ENCODE measurements at regions not wholly inside any gene's neighbourhood (a gene's known extent, or its start where the extent isn't known, plus 50 kb on each side); places are given as distances from the start of the nearest gene placed in this dataset.

DNA sequence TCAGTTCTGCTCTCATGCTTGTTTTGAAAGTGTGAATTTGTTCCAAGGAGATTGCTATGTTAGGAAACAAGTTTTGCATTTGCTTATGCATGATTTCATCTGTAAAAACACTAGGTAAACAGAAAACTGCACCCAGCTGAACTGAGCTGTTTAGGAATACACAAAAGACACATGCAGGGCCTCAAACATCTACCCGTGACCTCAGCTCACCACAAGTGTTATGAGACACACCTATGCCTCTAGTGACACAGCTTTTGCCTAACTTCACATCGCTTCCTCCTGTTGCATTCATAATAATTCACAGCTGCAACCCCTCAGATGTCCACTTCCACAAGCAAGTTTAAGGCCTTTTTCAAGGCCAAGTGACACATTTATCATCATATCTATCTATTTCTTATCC, 98.0 kb upstream of the SLC24A3 start:
- H3K4me1 ChIP-seq (ENCODE audit: control insufficient read depth, insufficient read depth, low read length) = no peaks in the 10 kb centered on the region
- no peak for DNase-seq (ENCODE audit: low read depth in 4 of 6, low spot score in 6 of 6)
- 80% methylated on average over 2 of the region's 2 CpGs for WGBS (ENCODE audit: insufficient coverage)
- H3K27ac ChIP-seq (ENCODE audit: low read depth, low read length) = no peak overlapping the region
- H3K36me3 ChIP-seq (ENCODE audit: control insufficient read depth, insufficient read depth, low read length) = no peaks in the 10 kb centered on the region
- H3K9me3 ChIP-seq (ENCODE audit: control insufficient read depth, insufficient read depth, low read length) = no peaks in the 10 kb centered on the region
- no peak overlapping the region for H3K4me3 ChIP-seq (ENCODE audit: low read depth, low read length)
- H3K27me3 ChIP-seq (ENCODE audit: control insufficient read depth, insufficient read depth, low read length) = no peaks in the 10 kb centered on the region

DNA sequence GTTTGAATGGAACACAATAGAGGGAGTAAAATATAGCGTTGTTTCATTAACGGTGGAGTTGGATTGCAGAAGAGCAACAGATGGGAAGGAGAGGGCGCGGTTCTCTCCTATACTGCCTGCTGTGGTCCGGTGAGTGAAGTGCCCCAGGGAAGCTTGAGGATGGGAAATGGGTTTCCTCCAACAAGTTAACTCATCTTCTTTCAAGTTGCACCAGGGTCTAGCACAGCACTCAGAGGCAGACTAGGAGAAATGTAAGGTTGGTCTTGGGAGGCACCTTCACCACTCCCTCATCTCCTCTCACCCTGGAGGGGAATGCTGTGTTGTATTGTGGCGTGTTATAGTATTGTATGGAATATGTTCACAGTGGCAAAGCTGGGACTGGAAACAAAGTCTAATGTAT, 96.9 kb upstream of the SLC24A3 start:
- no peaks in the 10 kb centered on the region for H3K4me1 ChIP-seq (ENCODE audit: control insufficient read depth, insufficient read depth, low read length)
- no peaks in the 10 kb centered on the region for H3K36me3 ChIP-seq (ENCODE audit: control insufficient read depth, insufficient read depth, low read length)
- DNase-seq (ENCODE audit: low read depth in 4 of 6, low spot score in 6 of 6) = no peak
- no peaks in the 10 kb centered on the region for H3K27me3 ChIP-seq (ENCODE audit: control insufficient read depth, insufficient read depth, low read length)
- no peak overlapping the region for H3K27ac ChIP-seq (ENCODE audit: low read depth, low read length)
- H3K4me3 ChIP-seq (ENCODE audit: low read depth, low read length) = no peak overlapping the region
- no peaks in the 10 kb centered on the region for H3K9me3 ChIP-seq (ENCODE audit: control insufficient read depth, insufficient read depth, low read length)
- 90% methylated on average over 4 of the region's 6 CpGs for WGBS (ENCODE audit: insufficient coverage)

DNA sequence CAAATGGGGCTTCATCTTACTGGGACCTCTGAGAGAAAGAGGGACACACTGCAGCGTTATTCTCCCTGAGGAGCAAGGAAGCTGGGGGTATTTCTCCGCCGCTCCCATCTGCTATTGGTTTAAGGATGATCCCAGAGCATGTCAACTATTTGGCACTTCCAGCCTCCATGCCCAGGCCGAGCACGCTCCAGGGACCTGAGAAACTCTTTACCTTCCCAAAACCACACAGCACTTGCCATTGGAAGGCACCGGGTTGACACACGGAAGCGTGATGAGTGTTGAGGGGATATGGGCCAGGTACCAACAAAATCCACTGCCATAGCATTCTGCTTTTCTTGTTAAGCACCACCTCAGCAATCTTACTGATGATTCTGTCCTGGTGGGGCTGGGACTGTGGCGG, 92.4 kb upstream of the SLC24A3 start:
- no peak for DNase-seq (ENCODE audit: low read depth in 4 of 6, low spot score in 6 of 6)
- Histone ChIP-seq H3K4me1 (ENCODE audit: control insufficient read depth, insufficient read depth, low read length) (no peaks in the 10 kb centered on the region), H3K36me3 (ENCODE audit: control insufficient read depth, insufficient read depth, low read length) (no peaks in the 10 kb centered on the region), H3K27ac (ENCODE audit: low read depth, low read length) (no peak overlapping the region), H3K9me3 (ENCODE audit: control insufficient read depth, insufficient read depth, low read length) (no peaks in the 10 kb centered on the region), H3K4me3 (ENCODE audit: low read depth, low read length) (no peak overlapping the region), H3K27me3 (ENCODE audit: control insufficient read depth, insufficient read depth, low read length) (no peaks in the 10 kb centered on the region)
- 93% methylated on average over 3 of the region's 9 CpGs for WGBS (ENCODE audit: insufficient coverage)

DNA sequence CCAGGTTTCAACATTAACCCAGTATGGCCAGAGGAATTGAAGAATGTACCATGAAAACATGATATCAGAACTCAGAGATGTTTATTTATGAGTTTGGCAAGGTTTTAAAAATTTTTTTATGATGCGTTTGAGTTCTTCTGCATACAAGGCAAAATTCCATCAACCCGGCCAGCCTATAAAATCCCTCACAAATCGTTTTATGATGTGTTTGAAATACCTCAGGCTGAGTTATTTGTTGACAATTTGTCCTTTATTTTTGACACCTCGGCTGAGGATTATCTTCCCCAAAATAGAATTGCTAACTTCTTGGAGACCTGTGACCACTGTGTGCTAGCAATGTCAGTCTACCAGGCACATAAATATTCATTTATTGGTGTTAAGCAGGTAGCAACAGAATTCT, 91.9 kb upstream of the SLC24A3 start:
- no peak overlapping the region for H3K27ac ChIP-seq (ENCODE audit: low read depth, low read length)
- WGBS (ENCODE audit: insufficient coverage) = no CpG with 5 or more reads among the region's 4 CpGs

DNA sequence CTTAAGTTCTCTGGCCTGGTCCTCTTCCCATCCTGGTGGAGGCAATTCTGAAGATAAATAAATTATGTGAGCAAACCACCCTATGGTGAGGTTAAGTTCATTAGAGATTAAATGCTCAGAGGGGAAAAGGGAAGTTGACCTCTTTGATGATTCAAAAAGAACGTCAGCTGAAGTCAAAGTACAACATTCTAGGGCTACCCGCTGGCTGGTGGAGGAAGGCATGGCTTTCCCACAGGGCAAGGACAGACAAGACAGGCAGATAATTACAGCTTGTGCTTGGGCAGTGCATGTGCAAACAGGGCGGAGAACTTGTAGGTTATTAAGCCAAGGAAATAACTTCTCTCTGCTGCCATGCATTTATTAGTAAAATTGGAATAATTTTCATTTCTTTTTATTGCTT, 91.0 kb upstream of the SLC24A3 start:
- Histone ChIP-seq H3K27me3 (ENCODE audit: control insufficient read depth, insufficient read depth, low read length) (no peaks in the 10 kb centered on the region), H3K4me1 (ENCODE audit: control insufficient read depth, insufficient read depth, low read length) (no peaks in the 10 kb centered on the region), H3K4me3 (ENCODE audit: low read depth, low read length) (no peak overlapping the region), H3K36me3 (ENCODE audit: control insufficient read depth, insufficient read depth, low read length) (no peaks in the 10 kb centered on the region), H3K9me3 (ENCODE audit: control insufficient read depth, insufficient read depth, low read length) (no peaks in the 10 kb centered on the region), H3K27ac (ENCODE audit: low read depth, low read length) (no peak overlapping the region)
- DNase-seq (ENCODE audit: low read depth in 4 of 6, low spot score in 6 of 6) = no peak
- 85% methylated on average over 2 of the region's 3 CpGs for WGBS (ENCODE audit: insufficient coverage)

More for the DNA sequence above, 91.9 kb upstream of the SLC24A3 start:
- Histone ChIP-seq H3K27me3 (ENCODE audit: control insufficient read depth, insufficient read depth, low read length) (no peaks in the 10 kb centered on the region), H3K36me3 (ENCODE audit: control insufficient read depth, insufficient read depth, low read length) (no peaks in the 10 kb centered on the region), H3K9me3 (ENCODE audit: control insufficient read depth, insufficient read depth, low read length) (no peaks in the 10 kb centered on the region), H3K4me1 (ENCODE audit: control insufficient read depth, insufficient read depth, low read length) (no peaks in the 10 kb centered on the region), H3K4me3 (ENCODE audit: low read depth, low read length) (no peak overlapping the region)
- DNase-seq (ENCODE audit: low read depth in 4 of 6, low spot score in 6 of 6) = no peak

DNA sequence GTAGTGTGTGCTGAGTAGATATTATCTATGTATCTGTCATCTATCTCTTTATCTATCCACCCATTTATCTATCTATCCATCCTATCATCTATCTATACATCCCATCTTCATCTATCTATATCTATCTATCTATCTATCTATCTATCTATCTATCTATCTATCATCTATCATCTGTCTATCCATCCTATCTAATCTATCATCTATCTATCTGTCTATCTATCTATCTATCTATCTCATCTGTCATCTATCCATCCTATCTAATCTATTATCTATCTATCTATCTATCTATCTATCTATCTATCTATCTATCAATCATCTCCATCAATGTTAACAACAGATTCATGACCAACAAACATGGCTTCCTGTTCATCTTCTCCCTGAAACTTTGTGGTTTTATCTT, 90.5 kb upstream of the SLC24A3 start:
- Histone ChIP-seq H3K36me3 (ENCODE audit: control insufficient read depth, insufficient read depth, low read length) (no peaks in the 10 kb centered on the region), H3K9me3 (ENCODE audit: control insufficient read depth, insufficient read depth, low read length) (no peaks in the 10 kb centered on the region), H3K27ac (ENCODE audit: low read depth, low read length) (no peak overlapping the region), H3K27me3 (ENCODE audit: control insufficient read depth, insufficient read depth, low read length) (no peaks in the 10 kb centered on the region), H3K4me3 (ENCODE audit: low read depth, low read length) (no peak overlapping the region), H3K4me1 (ENCODE audit: control insufficient read depth, insufficient read depth, low read length) (no peaks in the 10 kb centered on the region)
- no peak for DNase-seq (ENCODE audit: low read depth in 4 of 6, low spot score in 6 of 6)

DNA sequence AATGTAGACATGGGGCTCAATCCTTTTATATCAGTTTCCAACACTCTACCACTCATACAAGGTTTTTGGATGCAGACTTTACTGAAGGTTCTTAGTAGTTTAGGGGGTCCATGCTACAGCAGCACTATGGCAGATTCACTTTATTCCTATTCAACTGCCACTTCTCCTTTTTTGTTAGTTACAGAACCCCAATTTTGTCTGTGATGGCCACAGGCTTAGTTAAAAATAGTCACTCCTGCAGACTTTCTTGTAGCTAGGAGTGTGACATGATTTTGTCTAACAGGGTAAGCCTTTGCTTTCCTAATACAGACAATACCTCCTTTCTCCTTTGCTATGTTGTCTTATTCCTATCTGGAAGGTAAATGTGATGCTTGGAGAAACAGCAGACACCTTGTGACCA, 90.0 kb upstream of the SLC24A3 start:
- H3K9me3 ChIP-seq (ENCODE audit: control insufficient read depth, insufficient read depth, low read length) = no peaks in the 10 kb centered on the region
- H3K36me3 ChIP-seq (ENCODE audit: control insufficient read depth, insufficient read depth, low read length) = no peaks in the 10 kb centered on the region
- no peaks in the 10 kb centered on the region for H3K27me3 ChIP-seq (ENCODE audit: control insufficient read depth, insufficient read depth, low read length)
- DNase-seq (ENCODE audit: low read depth in 4 of 6, low spot score in 6 of 6) = no peak
- no peak overlapping the region for H3K27ac ChIP-seq (ENCODE audit: low read depth, low read length)
- no peaks in the 10 kb centered on the region for H3K4me1 ChIP-seq (ENCODE audit: control insufficient read depth, insufficient read depth, low read length)
- H3K4me3 ChIP-seq (ENCODE audit: low read depth, low read length) = no peak overlapping the region

DNA sequence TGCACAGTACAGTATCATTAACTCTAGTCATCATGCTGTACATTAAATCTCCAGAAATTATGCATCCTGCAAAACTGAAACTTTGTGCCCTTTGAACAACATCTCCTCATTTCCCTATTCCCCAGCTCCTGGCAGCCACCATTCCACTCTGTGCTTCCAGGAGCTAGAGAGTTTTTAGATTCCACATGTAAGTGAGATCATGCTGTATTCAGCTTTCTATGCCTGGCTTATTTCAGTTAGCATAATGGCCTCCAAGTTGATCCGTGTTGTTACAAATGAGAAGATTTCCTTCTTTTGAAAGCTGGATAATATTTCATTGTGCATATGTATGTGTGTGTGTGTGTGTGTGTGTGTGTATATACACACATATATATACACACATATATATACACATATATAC, 86.9 kb upstream of the SLC24A3 start:
- H3K9me3 ChIP-seq (ENCODE audit: control insufficient read depth, insufficient read depth, low read length) = no peaks in the 10 kb centered on the region
- H3K27me3 ChIP-seq (ENCODE audit: control insufficient read depth, insufficient read depth, low read length) = no peaks in the 10 kb centered on the region
- H3K36me3 ChIP-seq (ENCODE audit: control insufficient read depth, insufficient read depth, low read length) = no peaks in the 10 kb centered on the region
- WGBS (ENCODE audit: insufficient coverage) = no CpG with 5 or more reads among the region's 1 CpG
- no peak overlapping the region for H3K27ac ChIP-seq (ENCODE audit: low read depth, low read length)
- H3K4me3 ChIP-seq (ENCODE audit: low read depth, low read length) = no peak overlapping the region
- no peak for DNase-seq (ENCODE audit: low read depth in 4 of 6, low spot score in 6 of 6)
- H3K4me1 ChIP-seq (ENCODE audit: control insufficient read depth, insufficient read depth, low read length) = no peaks in the 10 kb centered on the region

DNA sequence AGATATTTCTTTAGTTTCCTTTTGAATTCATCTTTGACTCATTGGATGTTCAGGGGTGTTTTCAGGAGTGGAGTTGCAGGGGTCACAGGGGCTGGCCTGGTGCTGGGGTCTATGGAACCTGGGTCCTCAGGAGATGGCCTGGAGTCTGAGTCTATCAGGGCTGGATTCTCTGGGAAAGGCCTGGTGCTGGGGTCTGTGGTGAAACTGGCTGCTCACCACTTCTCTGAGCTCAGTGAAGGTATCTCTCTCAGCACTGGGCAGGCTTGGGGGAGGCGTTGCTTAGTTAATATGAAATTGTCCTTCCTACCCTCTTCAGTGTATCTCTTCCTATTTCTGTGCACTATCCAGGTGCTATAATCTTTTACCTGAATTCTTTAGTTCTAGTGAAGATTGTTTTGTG, 83.1 kb upstream of the SLC24A3 start:
- Histone ChIP-seq H3K4me1 (ENCODE audit: control insufficient read depth, insufficient read depth, low read length) (no peaks in the 10 kb centered on the region), H3K36me3 (ENCODE audit: control insufficient read depth, insufficient read depth, low read length) (no peaks in the 10 kb centered on the region), H3K4me3 (ENCODE audit: low read depth, low read length) (no peak overlapping the region), H3K27ac (ENCODE audit: low read depth, low read length) (no peak overlapping the region), H3K27me3 (ENCODE audit: control insufficient read depth, insufficient read depth, low read length) (no peaks in the 10 kb centered on the region), H3K9me3 (ENCODE audit: control insufficient read depth, insufficient read depth, low read length) (peaks cover 2% of the 10 kb centered on the region)
- no CpG with 5 or more reads among the region's 1 CpG for WGBS (ENCODE audit: insufficient coverage)
- no peak for DNase-seq (ENCODE audit: low read depth in 4 of 6, low spot score in 6 of 6)

DNA sequence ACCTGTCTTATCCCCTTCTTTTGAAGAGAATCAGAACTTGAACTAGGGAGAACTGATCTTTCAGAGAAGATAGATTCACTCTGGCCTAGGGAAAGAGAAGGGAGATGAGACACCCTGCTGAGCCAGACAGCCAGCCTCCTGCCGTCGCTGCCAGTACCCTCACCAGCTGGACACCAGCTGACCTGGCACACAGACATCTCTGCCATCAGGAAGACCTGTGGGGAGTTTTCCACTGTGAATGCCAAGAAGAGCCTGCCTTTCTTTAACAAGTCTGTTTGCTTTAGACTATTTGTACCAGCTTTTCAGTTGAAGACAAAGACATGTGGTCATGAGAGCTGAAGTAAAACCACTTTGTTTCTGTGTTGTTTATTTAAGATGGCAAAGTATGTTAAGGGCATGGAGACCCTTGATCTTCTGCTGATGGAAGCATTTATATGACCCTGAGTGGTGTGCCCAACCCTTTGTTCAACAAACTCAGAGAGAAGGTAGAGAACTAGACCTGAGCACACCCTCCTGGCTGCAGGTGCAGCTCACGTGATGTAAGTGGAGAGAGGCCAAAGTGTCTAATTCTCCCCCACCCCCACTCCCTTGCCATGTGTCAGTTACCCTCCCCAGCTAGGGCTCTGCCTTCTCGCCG, 82.3 kb upstream of the SLC24A3 start:
- H3K27ac ChIP-seq (ENCODE audit: low read depth, low read length) = no peak overlapping the region
- no peaks in the 10 kb centered on the region for H3K4me1 ChIP-seq (ENCODE audit: control insufficient read depth, insufficient read depth, low read length)
- peaks cover 2% of the 10 kb centered on the region for H3K9me3 ChIP-seq (ENCODE audit: control insufficient read depth, insufficient read depth, low read length)
- H3K36me3 ChIP-seq (ENCODE audit: control insufficient read depth, insufficient read depth, low read length) = no peaks in the 10 kb centered on the region
- H3K4me3 ChIP-seq (ENCODE audit: low read depth, low read length) = no peak overlapping the region
- DNase-seq (ENCODE audit: low read depth in 4 of 6, low spot score in 6 of 6) = peak in 2 of 6 donors; percentile 14 to 34
- 34% methylated on average over 2 of the region's 5 CpGs for WGBS (ENCODE audit: insufficient coverage)
- H3K27me3 ChIP-seq (ENCODE audit: control insufficient read depth, insufficient read depth, low read length) = no peaks in the 10 kb centered on the region

All from spinal cord (tissue), 9 donors.